ENCODE measurements at regions not wholly inside any gene's neighbourhood (a gene's known extent, or its start where the extent isn't known, plus 50 kb on each side); places are given as distances from the start of the nearest gene placed in this dataset.

DNA sequence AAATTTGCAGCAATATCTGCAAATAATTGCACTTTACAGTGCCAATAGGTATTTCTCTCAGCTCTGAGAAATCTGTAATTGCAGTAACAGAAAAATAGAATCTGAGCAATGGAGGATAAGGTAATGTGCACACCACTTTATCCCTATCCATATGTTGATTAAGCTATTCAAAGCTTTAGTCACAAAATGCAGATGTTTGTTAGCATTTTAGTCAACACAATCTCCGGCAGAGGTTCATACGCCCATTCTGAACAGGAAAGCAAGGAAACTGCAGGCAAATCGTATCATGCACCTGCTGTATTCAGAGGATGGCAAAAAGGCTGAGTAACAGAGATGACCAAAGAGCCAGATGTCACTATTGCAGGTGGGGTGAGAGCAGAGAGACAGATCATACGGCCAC, 566.2 kb upstream of the CDH2 start (continued):
- no peak for TF ChIP-seq HDAC6 (IDR thresholded peaks at IDR 0.05; ENCODE audit: unreplicated experiment)
- TF ChIP-seq WRNIP1 (IDR thresholded peaks at IDR 0.05; ENCODE audit: borderline replicate concordance, low read depth, low read length), result no peak
- TF ChIP-seq SPI1 (IDR thresholded peaks at IDR 0.05; ENCODE audit: borderline replicate concordance, insufficient read depth, low read depth, low read length), result no peak

- ChIA-PET CTCF (interaction anchor here (2.8 kb wide), 1 partner anchor 9 kb away, joined by 10 read pairs; no protein-coding TSS in a partner anchor), RAD21 (ENCODE audit: unreplicated experiment) (no interaction called here), SMC1A (ENCODE audit: uncharacterized antibody, unreplicated experiment) (interaction anchor here (1.0 kb wide), 1 partner anchor 19 kb away, joined by 3 read pairs; no protein-coding TSS in a partner anchor), POLR2A (no interaction called here)
- Histone ChIP-seq H3K4me3 (no peak overlapping the region), H3K9me3 (replicated peaks; ENCODE audit: control insufficient read depth, insufficient read depth, low read length) (no peaks in the 10 kb centered on the region), H3K79me2 (ENCODE audit: control insufficient read depth, insufficient read depth, low read length) (no peaks in the 10 kb centered on the region), H3K4me2 (ENCODE audit: control insufficient read depth, insufficient read depth) (no peak overlapping the region), H3K27ac (ENCODE audit: control insufficient read depth, insufficient read depth) (no peak overlapping the region), H4K20me1 (ENCODE audit: control insufficient read depth, insufficient read depth) (no peaks in the 10 kb centered on the region), H3K36me3 (ENCODE audit: control insufficient read depth in 2 of 2, insufficient read depth in 2 of 2, low read length in 1 of 2) (no peaks in the 10 kb centered on the region), H3K27me3 (replicated peaks in 1 of 2; ENCODE audit: control insufficient read depth in 2 of 2, insufficient read depth in 2 of 2, low read length in 1 of 2) (no peaks in the 10 kb centered on the region), H3K4me1 (ENCODE audit: control insufficient read depth, insufficient read depth, low read length) (no peaks in the 10 kb centered on the region), H3K9ac (ENCODE audit: control insufficient read depth, insufficient read depth, low read length) (no peak overlapping the region), H2AFZ (ENCODE audit: control insufficient read depth, low read depth, low read length) (no peak overlapping the region)
- in situ Hi-C loops (cut with MboI) (no loop called here), intact Hi-C loops (cut with micrococcal nuclease; ENCODE audit: unreplicated experiment) (no loop called here)
- TF ChIP-seq ATF3 (IDR thresholded peaks at IDR 0.05; ENCODE audit: borderline replicate concordance, extremely low read depth, low read depth, low read length), result no peak
- no peak for TF ChIP-seq RELA (IDR thresholded peaks at IDR 0.05; ENCODE audit: borderline replicate concordance, partially characterized antibody)
- no peak for TF ChIP-seq EP300 (IDR thresholded peaks at IDR 0.05; ENCODE audit: borderline replicate concordance in 1 of 2, control insufficient read depth in 1 of 2, low read depth in 2 of 2, low read length in 2 of 2)
- no peak for TF ChIP-seq ZBTB11 (CRISPR knock-in tag; IDR thresholded peaks at IDR 0.05)
- ATAC-seq (no peak), FAIRE-seq (no peak), DNase-seq (ENCODE audit: low read depth, low spot score) (no peak)
- WGBS (ENCODE audit: insufficient coverage, insufficient replicate concordance, low lambda C conversion rate, missing lambda C conversion rate), result 50% methylated on average over 1 of the region's 1 CpG
- BruUV-seq (replicated peaks), result no TSS peak
Measured at GRCh38 chr18:28740575-28740974, 563.6 kb upstream of the CDH2 start.
